22Rv1 (cell line): ENCODE measurements at regions not wholly inside any gene's neighbourhood (a gene's known extent, or its start where the extent isn't known, plus 50 kb on each side); places are given as distances from the start of the nearest gene placed in this dataset.

Experiments used
- H3K27ac ChIP-seq: fragments of 450-650 bp; 2 replicates; pipeline ENCODE4 v1.5.1; 2017
- ZFX ChIP-seq: fragments of 450-650 bp; IDR thresholded peaks from 2 replicates; pipeline ENCODE4 v1.6.1; 2017; ENCODE audit warnings: antibody characterized with exemption, borderline replicate concordance
- TF ChIP-seq, protein P1 (sequence below): fragments of 450-650 bp; IDR thresholded peaks from 2 replicates; pipeline ENCODE4 v1.5.1; 2017; ENCODE audit warnings: mild to moderate bottlenecking

DNA sequence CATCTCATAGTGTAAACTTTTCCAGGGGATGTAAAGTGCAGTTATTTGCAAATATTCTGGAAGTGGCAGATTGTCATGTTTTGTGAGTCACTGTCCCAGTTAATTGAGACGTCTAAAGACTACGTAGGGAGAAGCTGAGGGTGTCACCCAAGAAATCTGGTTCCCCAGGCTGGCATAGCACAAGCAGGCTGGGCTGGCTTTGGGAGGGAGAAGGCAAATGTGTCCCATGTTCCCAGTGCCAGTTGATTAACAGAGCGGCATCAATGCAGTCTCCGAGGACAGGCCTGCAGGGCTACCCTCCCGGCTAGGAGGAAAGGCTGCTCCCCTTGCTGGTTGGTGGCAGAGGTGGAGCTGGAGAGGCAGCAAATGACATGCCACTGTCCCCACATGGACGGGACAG, 388.3 kb upstream of the MKI67 start:
- no peak for TF ChIP-seq ZFX
- TF ChIP-seq, protein P1, sequence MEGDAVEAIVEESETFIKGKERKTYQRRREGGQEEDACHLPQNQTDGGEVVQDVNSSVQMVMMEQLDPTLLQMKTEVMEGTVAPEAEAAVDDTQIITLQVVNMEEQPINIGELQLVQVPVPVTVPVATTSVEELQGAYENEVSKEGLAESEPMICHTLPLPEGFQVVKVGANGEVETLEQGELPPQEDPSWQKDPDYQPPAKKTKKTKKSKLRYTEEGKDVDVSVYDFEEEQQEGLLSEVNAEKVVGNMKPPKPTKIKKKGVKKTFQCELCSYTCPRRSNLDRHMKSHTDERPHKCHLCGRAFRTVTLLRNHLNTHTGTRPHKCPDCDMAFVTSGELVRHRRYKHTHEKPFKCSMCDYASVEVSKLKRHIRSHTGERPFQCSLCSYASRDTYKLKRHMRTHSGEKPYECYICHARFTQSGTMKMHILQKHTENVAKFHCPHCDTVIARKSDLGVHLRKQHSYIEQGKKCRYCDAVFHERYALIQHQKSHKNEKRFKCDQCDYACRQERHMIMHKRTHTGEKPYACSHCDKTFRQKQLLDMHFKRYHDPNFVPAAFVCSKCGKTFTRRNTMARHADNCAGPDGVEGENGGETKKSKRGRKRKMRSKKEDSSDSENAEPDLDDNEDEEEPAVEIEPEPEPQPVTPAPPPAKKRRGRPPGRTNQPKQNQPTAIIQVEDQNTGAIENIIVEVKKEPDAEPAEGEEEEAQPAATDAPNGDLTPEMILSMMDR, result no peak
- H3K27ac ChIP-seq, result no peak overlapping the region

DNA sequence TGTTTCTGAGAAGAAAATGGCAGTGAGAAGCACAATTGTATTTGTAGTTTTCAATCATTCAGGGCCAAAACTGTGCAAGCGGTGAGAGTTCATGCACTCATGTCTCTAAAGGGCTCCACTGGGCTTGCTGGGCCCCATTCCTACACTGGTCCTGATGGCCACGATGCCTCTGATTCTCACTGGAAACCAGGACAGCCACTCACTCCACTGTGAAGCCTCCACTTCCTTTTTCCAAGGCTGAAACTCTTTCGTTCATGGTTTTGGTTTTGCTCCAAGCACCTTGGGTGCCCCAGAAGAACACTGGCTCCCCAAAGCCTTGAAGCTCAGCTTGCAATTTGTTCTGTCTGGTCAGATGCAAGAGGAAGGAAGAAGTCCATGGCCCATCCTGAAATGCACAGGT, 390.0 kb upstream of the MKI67 start:
- no peak for TF ChIP-seq ZFX
- TF ChIP-seq, protein P1, result no peak
- H3K27ac ChIP-seq, result no peak overlapping the region

DNA sequence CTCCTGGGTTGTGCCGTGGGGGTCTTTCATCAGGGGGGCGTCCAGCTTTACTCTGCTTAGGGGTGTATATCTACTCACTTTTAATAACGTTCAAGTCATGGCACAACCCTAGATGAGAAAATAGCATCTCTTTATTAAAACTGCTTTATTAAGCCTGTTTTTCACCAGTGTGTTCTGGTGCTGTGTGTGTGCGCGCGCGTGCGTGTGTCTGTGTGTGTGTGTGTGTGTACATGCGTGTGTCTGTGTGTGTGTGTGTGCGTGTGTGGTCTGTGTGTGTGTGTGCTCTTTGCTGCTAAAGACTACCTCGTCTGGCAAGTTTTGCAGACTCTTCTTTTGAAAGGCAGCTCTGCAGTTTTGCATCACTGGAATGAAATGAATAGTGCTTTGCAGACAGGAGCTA, 390.9 kb upstream of the MKI67 start:
- H3K27ac ChIP-seq, result no peak overlapping the region
- TF ChIP-seq, protein P1, result no peak
- no peak for TF ChIP-seq ZFX

DNA sequence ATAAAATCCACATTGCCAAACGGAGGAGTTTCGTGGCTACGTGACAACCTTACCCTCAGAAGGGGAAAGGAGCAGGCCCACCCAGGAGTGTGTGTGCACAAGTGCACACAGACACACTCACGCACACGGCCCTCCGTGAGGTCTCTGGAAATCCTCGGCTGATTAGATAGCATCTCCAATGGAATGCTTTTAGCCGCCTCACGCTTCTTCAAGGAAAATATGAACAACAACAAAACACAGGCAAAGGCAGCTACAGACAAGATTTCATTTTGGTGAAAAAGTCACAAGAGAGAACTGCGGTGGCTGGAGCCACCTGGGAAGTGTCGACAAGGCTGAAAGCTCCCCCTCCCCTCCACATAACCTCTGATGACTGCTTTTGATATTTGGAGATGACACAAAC, 391.8 kb upstream of the MKI67 start:
- H3K27ac ChIP-seq, result no peak overlapping the region
- TF ChIP-seq ZFX, result no peak
- TF ChIP-seq, protein P1, result no peak

DNA sequence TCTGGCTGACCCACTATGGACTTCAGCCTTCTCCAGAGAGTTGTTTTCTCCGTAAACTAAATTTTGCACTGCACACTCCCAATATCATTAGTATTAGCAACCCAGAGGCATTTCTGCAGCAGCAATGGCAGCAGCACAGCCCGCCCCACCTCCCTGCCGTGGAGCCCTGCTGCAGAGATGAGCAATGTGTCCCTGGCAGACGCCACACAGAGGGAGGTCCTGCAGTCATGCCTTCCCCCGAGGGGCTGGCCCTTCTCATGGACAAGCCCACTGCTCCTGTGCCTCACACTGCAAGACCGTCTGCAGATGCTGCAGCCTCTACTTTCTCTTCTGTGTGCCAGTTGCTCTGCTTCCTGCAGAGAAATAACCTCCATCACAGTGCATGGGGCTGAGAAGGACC, 393.4 kb upstream of the MKI67 start:
- H3K27ac ChIP-seq, result no peak overlapping the region
- no peak for TF ChIP-seq ZFX
- TF ChIP-seq, protein P1, result no peak

DNA sequence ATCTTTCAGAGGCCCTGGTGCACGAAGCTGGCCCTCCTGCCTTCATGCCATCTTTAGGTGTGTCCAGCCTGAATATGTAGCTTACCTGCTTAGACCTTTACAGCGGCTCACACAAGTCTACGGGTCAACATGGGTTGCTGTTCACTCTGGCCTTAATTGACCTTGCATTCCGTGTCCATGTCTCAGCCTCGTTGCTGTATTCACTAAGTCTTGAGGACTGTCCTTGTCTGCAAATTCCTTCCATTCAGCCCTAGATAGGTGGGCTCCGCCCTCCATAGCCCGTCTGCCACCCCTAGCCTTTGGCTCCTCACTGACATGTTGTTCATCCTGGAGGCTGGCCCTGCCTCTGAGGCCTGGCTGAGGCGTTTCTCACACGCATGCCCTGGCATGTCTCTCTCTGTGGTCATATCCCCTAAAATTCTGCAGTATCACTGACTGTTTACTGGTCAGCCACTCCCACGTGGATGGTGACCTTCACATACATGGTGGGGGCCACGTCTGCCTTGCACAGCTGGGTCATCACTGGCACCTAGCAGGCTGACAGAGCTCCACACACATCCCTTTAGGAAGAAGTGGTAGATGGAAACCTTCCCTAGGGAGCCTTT, 394.1 kb upstream of the MKI67 start:
- no peak for TF ChIP-seq ZFX
- TF ChIP-seq, protein P1, result no peak
- H3K27ac ChIP-seq, result no peak overlapping the region

DNA sequence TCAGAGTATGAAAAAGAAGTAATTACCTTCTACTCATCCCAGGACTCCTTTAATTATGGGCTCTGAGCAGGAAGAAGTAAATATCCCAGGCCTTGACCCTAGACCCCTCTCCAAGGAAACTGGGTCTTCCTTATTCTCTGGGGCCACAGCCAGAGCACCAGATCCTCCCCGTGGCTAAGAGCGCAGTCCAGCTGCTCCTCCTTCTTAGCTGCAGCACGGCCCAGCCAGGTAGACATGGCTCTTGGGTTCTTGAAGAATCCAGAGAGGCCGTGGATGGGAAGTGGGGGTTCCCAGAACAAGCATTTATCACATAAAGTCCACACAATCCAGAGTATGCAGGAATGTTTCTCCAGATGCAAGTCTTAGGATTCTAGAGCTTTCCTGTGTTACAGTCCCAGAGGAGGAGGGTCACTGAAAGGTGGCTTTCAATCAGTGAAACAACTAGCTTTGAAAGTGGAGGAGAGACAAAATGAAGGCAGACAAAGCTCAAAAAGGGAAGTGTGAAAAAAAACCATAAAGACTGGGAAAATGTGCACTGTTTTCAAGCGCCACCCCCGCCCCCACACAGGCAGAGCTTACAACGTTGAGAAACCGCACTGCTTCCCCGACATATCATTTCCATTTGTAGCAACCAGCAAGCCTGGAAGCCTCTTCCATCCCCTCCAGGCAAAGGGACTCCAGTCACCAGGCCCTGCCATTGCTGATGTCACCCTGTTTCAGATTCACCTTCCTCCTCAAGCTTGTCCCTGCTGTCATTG, 396.5 kb upstream of the MKI67 start:
- TF ChIP-seq ZFX, result no peak
- TF ChIP-seq, protein P1, result no peak
- no peak overlapping the region for H3K27ac ChIP-seq
